GM06990 (cell line): ENCODE measurements at regions not wholly inside any gene's neighbourhood (a gene's known extent, or its start where the extent isn't known, plus 50 kb on each side); places are given as distances from the start of the nearest gene placed in this dataset.

Experiments
- DNase-seq: peaks from one replicate; pipeline ENCODE4 v3.0.0-alpha.2; 2011; ENCODE audit not compliant: insufficient read length; ENCODE audit errors: extremely low read depth
- H3K27me3 ChIP-seq: replicated peaks from 2 replicates; pipeline ENCODE4 v1.6.0; 2011; ENCODE audit warnings: low read length; ENCODE audit not compliant: control insufficient read depth, insufficient read depth
- H3K36me3 ChIP-seq: 2 replicates; pipeline ENCODE4 v1.5.1; 2011; ENCODE audit warnings: low read length; ENCODE audit not compliant: control insufficient read depth, insufficient read depth
- H3K4me3 ChIP-seq: replicated peaks from 2 replicates; pipeline ENCODE4 v1.5.1; 2011; ENCODE audit warnings: low read depth, mild to moderate bottlenecking, control low read depth, low read length
- CTCF ChIP-seq: IDR thresholded peaks from 2 replicates; pipeline ENCODE4 v1.5.1; 2011; ENCODE audit warnings: low read length, control low read depth, mild to moderate bottlenecking, inconsistent platforms; ENCODE audit not compliant: insufficient read depth, poor library complexity, severe bottlenecking

- Histone ChIP-seq H3K4me3 (no peak overlapping the region), H3K36me3 (no peaks in the 10 kb centered on the region), H3K27me3 (no peaks in the 10 kb centered on the region)
- TF ChIP-seq CTCF: no peak
- DNase-seq: no peak
These were observed 61.7 kb upstream of the ELN start for GRCh38 chr7:73966062-73966940.

GRCh38 chr7:73966941-73967831, 60.8 kb upstream of the ELN start:
- H3K27me3 ChIP-seq: no peaks in the 10 kb centered on the region
- DNase-seq: no peak
- TF ChIP-seq CTCF: no peak
- no peaks in the 10 kb centered on the region for H3K36me3 ChIP-seq
- no peak overlapping the region for H3K4me3 ChIP-seq

GRCh38 chr7:73967832-73968290, 60.1 kb upstream of the ELN start:
- no peak for TF ChIP-seq CTCF
- no peak for DNase-seq

GRCh38 chr7:73968487-73968886, 59.5 kb upstream of the ELN start:
- Histone ChIP-seq H3K27me3 (no peaks in the 10 kb centered on the region), H3K36me3 (no peaks in the 10 kb centered on the region), H3K4me3 (no peak overlapping the region)
- TF ChIP-seq CTCF: no peak
- no peak for DNase-seq

More at GRCh38 chr7:73967832-73968290, 60.1 kb upstream of the ELN start:
- H3K36me3 ChIP-seq: no peaks in the 10 kb centered on the region
- no peak overlapping the region for H3K4me3 ChIP-seq
- H3K27me3 ChIP-seq: no peaks in the 10 kb centered on the region

- DNase-seq: no peak
- no peak for TF ChIP-seq CTCF
- no peaks in the 10 kb centered on the region for H3K36me3 ChIP-seq
- no peak overlapping the region for H3K4me3 ChIP-seq
- no peaks in the 10 kb centered on the region for H3K27me3 ChIP-seq
These were observed 58.0 kb upstream of the ELN start for GRCh38 chr7:73969991-73970390.
